GM06990 (cell line): ENCODE measurements at regions not wholly inside any gene's neighbourhood (a gene's known extent, or its start where the extent isn't known, plus 50 kb on each side); places are given as distances from the start of the nearest gene placed in this dataset.

Experiments used
- DNase-seq: peaks from one replicate; pipeline ENCODE4 v3.0.0-alpha.2; 2011; ENCODE audit not compliant: insufficient read length; ENCODE audit errors: extremely low read depth
- H3K27me3 ChIP-seq: replicated peaks from 2 replicates; pipeline ENCODE4 v1.6.0; 2011; ENCODE audit warnings: low read length; ENCODE audit not compliant: control insufficient read depth, insufficient read depth
- H3K36me3 ChIP-seq: 2 replicates; pipeline ENCODE4 v1.5.1; 2011; ENCODE audit warnings: low read length; ENCODE audit not compliant: control insufficient read depth, insufficient read depth
- H3K4me3 ChIP-seq: replicated peaks from 2 replicates; pipeline ENCODE4 v1.5.1; 2011; ENCODE audit warnings: low read depth, mild to moderate bottlenecking, control low read depth, low read length
- CTCF ChIP-seq: IDR thresholded peaks from 2 replicates; pipeline ENCODE4 v1.5.1; 2011; ENCODE audit warnings: low read length, control low read depth, mild to moderate bottlenecking, inconsistent platforms; ENCODE audit not compliant: insufficient read depth, poor library complexity, severe bottlenecking

GRCh38 chr1:78420688-78421087 is 70.1 kb upstream of the PTGFR start:
- no peak for TF ChIP-seq CTCF
- Histone ChIP-seq H3K4me3 (no peak overlapping the region), H3K27me3 (no peaks in the 10 kb centered on the region), H3K36me3 (no peaks in the 10 kb centered on the region)
- DNase-seq: no peak

GRCh38 chr1:78424720-78425119 is 66.1 kb upstream of the PTGFR start:
- DNase-seq: no peak
- no peaks in the 10 kb centered on the region for H3K27me3 ChIP-seq
- no peak overlapping the region for H3K4me3 ChIP-seq
- H3K36me3 ChIP-seq: no peaks in the 10 kb centered on the region
- TF ChIP-seq CTCF: no peak

- TF ChIP-seq CTCF: no peak
- no peak for DNase-seq
- no peaks in the 10 kb centered on the region for H3K36me3 ChIP-seq
- H3K4me3 ChIP-seq: no peak overlapping the region
- H3K27me3 ChIP-seq: no peaks in the 10 kb centered on the region
Measured at GRCh38 chr1:78426408-78426807, 64.4 kb upstream of the PTGFR start.

- DNase-seq: no peak
- no peak for TF ChIP-seq CTCF
- no peaks in the 10 kb centered on the region for H3K27me3 ChIP-seq
- H3K36me3 ChIP-seq: no peaks in the 10 kb centered on the region
- no peak overlapping the region for H3K4me3 ChIP-seq
Measured at GRCh38 chr1:78427506-78427905, 63.3 kb upstream of the PTGFR start.

GRCh38 chr1:78432016-78432415 is 58.8 kb upstream of the PTGFR start:
- Histone ChIP-seq H3K36me3 (no peaks in the 10 kb centered on the region), H3K4me3 (no peak overlapping the region), H3K27me3 (no peaks in the 10 kb centered on the region)
- TF ChIP-seq CTCF: no peak
- no peak for DNase-seq

- TF ChIP-seq CTCF: no peak
- H3K27me3 ChIP-seq: no peaks in the 10 kb centered on the region
- no peak overlapping the region for H3K4me3 ChIP-seq
- no peaks in the 10 kb centered on the region for H3K36me3 ChIP-seq
- DNase-seq: no peak
Measured at GRCh38 chr1:78434351-78434750, 56.4 kb upstream of the PTGFR start.
